COLO668 (cell line): ENCODE measurements at regions not wholly inside any gene's neighbourhood (a gene's known extent, or its start where the extent isn't known, plus 50 kb on each side); places are given as distances from the start of the nearest gene placed in this dataset.
"Not testable (repeated sequence)": the region's sequence is repeated elsewhere in the genome, so short reads cannot be mapped to it uniquely, and the experiment has no call there.

Experiments
- DNase-seq: peaks from one replicate; lab custom pipeline; 2025; ENCODE audit not compliant: unreplicated experiment; lab: John Stamatoyannopoulos, UW

DNA sequence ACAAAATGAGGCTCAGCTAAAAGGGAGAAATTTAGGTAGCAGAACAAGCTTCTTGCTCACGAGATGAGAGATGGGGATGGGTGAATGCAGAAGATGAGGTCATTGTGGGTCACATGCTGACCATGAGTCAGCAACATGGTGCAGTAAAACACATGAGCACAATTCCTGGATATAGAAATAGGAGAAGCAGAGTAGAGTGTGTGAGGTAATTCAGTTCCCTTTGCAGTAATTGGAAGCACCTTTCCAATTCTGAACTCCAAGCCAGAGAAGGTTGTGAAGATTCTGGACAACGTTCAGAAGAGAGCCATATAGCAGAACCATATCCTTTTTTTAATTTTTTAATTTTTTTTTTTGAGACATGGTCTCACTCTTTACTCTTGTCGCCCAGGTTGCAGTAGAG, 62.0 kb upstream of the LMNTD1 start:
- no peak for DNase-seq

DNA sequence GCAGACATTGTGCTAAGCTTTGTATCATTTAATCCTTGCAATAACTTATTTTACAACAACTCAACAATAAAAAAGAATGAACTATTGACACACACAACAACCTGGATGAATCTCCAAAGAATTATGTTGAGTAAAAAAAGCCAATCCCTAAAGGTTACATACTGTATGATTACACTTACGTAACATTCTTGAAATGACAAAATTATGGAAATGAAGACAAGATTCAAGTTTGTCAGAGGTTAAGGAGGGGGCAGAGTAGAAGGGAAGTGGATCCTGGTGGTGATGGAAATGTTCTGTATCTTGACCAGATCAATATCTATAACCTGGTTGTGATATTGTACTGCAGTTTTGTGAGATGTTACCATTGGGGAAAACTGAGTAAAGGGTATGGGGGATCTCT, 63.2 kb upstream of the LMNTD1 start:
- DNase-seq: no peak

DNA sequence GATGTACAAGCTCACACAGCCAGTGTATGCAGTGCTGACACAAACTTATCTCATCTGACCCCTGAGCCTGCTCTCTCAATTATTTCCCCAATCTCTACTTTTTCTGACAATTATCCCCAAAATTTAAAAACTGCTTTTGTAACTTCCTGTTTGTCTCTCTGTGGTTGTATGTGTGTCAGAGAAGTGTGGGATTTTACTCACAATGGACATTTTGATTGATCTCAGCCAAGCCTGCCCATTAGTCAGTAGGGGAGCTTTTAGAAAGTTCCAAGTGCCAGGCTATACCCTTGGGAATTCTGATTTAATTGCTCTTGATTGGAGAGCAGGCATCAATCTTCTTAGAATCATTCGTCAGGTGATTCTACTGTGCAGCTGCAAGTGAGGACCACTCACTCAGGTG, 64.9 kb upstream of the LMNTD1 start:
- DNase-seq: no peak

GRCh38 chr12:25623816-25624215, 70.7 kb upstream of the LMNTD1 start:
- DNase-seq: no peak

DNA sequence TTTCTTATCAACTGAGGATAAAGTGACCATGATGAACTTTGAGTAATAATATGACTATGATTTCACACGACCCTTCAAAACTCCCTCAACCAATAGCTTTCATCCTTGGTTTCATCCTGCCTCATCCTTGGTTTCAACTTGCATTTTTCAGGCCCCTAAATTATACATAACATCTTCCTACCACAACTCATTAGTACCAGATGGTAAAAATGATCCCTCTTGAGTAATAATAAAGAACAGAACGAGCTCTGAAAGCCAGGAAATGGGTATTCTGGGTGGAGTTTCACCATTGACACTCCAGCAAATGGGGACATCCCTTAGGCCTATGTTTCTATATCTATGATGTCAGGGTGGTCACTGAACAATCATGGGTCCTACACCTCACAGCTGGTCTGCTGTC, 72.1 kb upstream of the LMNTD1 start:
- no peak for DNase-seq

- DNase-seq: no peak
These were observed 76.3 kb upstream of the LMNTD1 start for GRCh38 chr12:25629341-25629740.

GRCh38 chr12:25630735-25631515, 77.8 kb upstream of the LMNTD1 start:
- not testable (repeated sequence) for DNase-seq

DNA sequence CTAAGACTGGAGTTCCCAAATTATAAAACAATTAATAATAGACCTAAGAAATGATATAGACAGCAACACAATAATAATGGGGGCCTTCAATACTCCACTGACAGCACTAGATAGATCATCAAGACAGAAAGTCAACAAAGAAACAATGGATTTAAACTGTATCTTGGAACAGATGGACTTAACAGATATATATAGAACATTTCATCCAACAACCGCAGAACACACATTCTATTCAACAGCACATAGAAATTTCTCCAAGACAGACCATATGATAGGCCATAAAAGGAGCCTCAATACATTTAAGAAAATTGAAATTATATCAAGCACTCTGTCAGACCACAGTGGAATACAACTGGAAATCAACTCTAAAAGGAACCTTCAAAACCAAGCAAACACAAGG, 80.1 kb upstream of the LMNTD1 start:
- DNase-seq: not testable (repeated sequence)

GRCh38 chr12:25637752-25638151, 84.7 kb upstream of the LMNTD1 start:
- DNase-seq: no peak

GRCh38 chr12:25639406-25639805, 86.3 kb upstream of the LMNTD1 start:
- no peak for DNase-seq

DNA sequence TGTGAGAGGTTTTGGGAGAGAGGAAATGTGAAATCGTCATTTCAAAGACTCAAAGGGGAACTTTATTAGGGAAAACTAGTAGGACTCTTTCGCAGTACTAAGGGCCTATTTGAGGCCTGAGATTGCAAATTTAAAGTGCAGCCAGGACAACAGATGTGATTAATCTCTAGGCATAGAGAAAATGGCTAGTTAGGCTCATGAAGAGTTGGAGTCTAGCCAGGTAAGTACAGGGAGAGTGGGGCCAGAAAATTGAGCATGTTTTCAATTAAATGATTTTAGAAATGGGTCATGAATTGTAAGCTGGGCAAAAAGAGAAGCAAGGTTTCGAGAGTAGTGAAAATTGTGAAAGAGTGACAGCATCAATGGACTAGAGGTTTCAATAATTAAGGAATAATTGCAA, 91.9 kb upstream of the LMNTD1 start:
- no peak for DNase-seq

- DNase-seq: no peak
These were observed 92.3 kb upstream of the LMNTD1 start for GRCh38 chr12:25645427-25645826.

GRCh38 chr12:25651931-25652330, 98.8 kb upstream of the LMNTD1 start:
- DNase-seq: no peak

DNA sequence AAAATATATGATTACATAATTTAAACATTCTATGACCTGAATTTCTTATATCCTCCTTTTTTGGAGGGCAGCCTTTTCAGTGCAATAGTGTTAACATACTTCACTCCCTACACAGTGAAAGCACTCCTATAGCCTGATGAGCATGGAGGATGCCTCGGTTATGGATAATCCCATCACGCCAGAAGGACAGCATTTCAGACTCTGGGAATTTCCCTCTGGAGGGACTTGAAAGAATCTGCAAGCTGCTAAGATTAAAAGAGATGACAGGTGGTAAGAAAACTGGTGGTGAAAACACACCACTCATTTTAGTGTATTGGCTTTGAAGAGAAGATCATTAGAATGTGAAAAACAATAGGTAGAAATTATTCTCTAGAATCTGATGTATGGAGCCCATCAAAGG, 99.3 kb upstream of the LMNTD1 start:
- DNase-seq: no peak

DNA sequence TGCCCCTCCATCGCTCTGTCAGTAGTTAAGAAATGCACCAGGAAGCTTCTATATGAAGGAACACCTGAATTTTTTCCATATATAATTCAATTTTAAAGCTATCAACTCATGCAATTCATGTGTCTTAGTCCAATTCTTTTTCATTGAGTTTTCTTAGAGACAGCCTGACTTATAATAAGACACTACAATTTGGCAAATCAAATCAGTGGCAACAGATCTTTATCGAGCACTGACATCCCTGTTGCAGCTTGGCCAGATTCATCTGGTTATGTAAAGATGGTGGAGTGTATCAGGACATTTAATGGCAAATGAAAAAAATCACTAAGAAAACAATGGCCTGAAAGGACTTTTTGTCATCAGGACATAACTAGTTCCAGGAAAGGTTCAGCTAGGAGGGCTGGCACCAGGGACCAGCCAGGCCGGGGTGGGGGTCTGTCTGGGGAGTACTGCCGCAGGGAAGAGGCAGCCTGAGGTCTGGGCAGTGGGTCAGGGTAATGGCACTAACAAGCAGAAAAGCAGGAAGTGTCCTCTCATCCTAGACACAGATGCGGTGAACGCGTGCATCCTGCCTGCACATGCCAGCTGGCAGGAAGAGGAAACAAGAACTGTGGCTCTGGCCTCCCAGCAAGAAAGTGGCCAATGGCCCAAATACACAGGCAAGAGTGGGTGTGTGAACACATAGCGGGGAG, 100.5 kb upstream of the LMNTD1 start:
- no peak for DNase-seq

DNA sequence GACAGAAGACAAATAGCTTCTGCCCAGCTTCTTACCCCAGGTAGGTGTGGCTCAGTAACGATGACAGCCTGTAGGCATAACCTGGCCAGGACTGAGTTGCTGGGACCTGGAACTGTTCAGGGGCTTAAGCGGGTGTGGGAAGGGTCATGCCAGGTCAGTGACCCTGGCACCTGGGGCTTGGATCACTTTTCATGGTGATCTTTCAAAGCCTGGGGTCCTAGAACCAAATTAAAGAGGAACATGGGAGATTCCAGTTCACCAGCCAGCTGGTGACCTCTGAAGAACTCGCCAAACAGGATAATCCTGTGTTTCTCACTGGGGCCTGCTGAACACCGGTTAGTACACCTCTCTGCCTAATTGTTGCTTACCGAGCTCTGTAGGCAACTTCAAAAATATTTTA, 102.6 kb upstream of the LMNTD1 start:
- no peak for DNase-seq

- no peak for DNase-seq
These were observed 106.5 kb upstream of the LMNTD1 start for GRCh38 chr12:25659621-25660020.

GRCh38 chr12:25670076-25671055, 117.3 kb upstream of the LMNTD1 start:
- no peak for DNase-seq

DNA sequence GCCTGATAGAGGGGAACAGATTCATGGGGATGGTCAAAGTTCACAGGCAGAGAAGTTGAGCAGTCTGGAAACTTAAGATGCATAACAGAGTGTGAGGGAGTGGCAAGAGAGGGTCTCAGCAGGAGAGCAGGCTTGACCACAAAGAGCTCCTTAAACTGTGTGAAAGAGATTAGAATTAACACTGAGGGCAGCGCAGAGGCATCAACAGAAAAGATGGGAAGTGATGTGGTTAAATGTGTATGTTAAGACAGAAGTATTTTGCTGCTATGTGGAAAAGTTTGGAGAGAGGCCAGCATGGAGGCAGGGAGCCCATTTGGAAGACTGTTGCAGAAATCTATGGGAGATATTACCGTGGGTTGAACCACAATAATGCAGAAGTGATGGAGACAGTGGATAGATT, 122.7 kb upstream of the LMNTD1 start:
- no peak for DNase-seq

- DNase-seq: no peak
These were observed 124.3 kb upstream of the LMNTD1 start for GRCh38 chr12:25677232-25677937.

GRCh38 chr12:25681580-25681979, 128.5 kb upstream of the LMNTD1 start:
- no peak for DNase-seq
